GM12878 (cell line): ENCODE measurements at regions not wholly inside any gene's neighbourhood (a gene's known extent, or its start where the extent isn't known, plus 50 kb on each side); places are given as distances from the start of the nearest gene placed in this dataset.

Source experiments
- ATAC-seq: fragments of 200-7000 bp; cut with Tn5 transposase; 3 replicates; pipeline ENCODE4 v1.9.1; 2020; ENCODE audit warnings: mild to moderate bottlenecking, moderate library complexity
- BruUV-seq: library from RNA; stranded (reverse); fragments of 400-500 nt; replicated peaks from 2 replicates; lab custom pipeline; 2021; lab: Mats Ljungman, UMichigan
- CTCF ChIA-PET: fragments of 300-600 bp; sonication (Branson Sonifier 250); formaldehyde crosslinking; extraction: SDS; loops from one replicate; lab custom pipeline; 2021; ENCODE audit warnings: inconsistent platforms; lab: Yijun Ruan, JAX
- POLR2A ChIA-PET: fragments of 350-600 bp; formaldehyde crosslinking; extraction: SDS; loops from one replicate; lab custom pipeline; 2021; ENCODE audit warnings: inconsistent platforms; lab: Charles Lee
- RAD21 ChIA-PET: fragments of 300-600 bp; sonication (Branson Sonifier 250); formaldehyde crosslinking; loops from one replicate; lab custom pipeline; 2023; ENCODE audit warnings: antibody characterized with exemption; ENCODE audit not compliant: unreplicated experiment; lab: Charles Lee
- SMC1A ChIA-PET: fragments of 300-600 bp; sonication (Branson Sonifier 250); formaldehyde crosslinking; loops from one replicate; lab custom pipeline; 2023; ENCODE audit not compliant: unreplicated experiment, uncharacterized antibody; lab: Charles Lee
- DNase-seq: peaks from one replicate; pipeline ENCODE4 v3.0.0-alpha.2; 2011; ENCODE audit warnings: low read depth, low spot score
- FAIRE-seq: peaks from 3 replicates; lab custom pipeline; 2011; peaks lifted over from hg19 to GRCh38; lab: Jason Lieb, UNC
- H2AFZ ChIP-seq: 2 replicates; pipeline ENCODE4 v1.6.0; 2011; ENCODE audit warnings: low read depth, low read length, control low read depth; ENCODE audit not compliant: control insufficient read depth
- H3K27ac ChIP-seq: 2 replicates; pipeline ENCODE4 v1.5.1; 2011; ENCODE audit warnings: control low read depth; ENCODE audit not compliant: control insufficient read depth, insufficient read depth
- H3K27me3 ChIP-seq, 2 experiments: replicated peaks in 1 of 2; 2 replicates each; pipeline versions ENCODE4 v1.6.0 to v1.6.1; 2011; ENCODE audit warnings: low read length in 1 of 2; ENCODE audit not compliant: control insufficient read depth in 2 of 2, insufficient read depth in 2 of 2
- H3K36me3 ChIP-seq, 2 experiments: 2 replicates each; pipeline ENCODE4 v1.5.1; 2011; ENCODE audit warnings: low read length in 1 of 2; ENCODE audit not compliant: control insufficient read depth in 2 of 2, insufficient read depth in 2 of 2
- H3K4me1 ChIP-seq: 2 replicates; pipeline ENCODE4 v1.6.1; 2011; ENCODE audit warnings: mild to moderate bottlenecking, low read length, moderate library complexity, mixed read lengths; ENCODE audit not compliant: control insufficient read depth, insufficient read depth
- H3K4me2 ChIP-seq: 2 replicates; pipeline ENCODE4 v1.6.0; 2011; ENCODE audit warnings: control low read depth; ENCODE audit not compliant: control insufficient read depth, insufficient read depth
- H3K4me3 ChIP-seq: fragments of 200-600 bp; sonication (generic); 2 replicates; pipeline ENCODE4 v1.5.1; 2016
- H3K79me2 ChIP-seq: 2 replicates; pipeline ENCODE4 v1.6.0; 2011; ENCODE audit warnings: low read length; ENCODE audit not compliant: control insufficient read depth, insufficient read depth
- H3K9ac ChIP-seq: 2 replicates; pipeline ENCODE4 v1.8.0; 2011; ENCODE audit warnings: low read length, control low read depth, mixed read lengths; ENCODE audit not compliant: control insufficient read depth, insufficient read depth
- H3K9me3 ChIP-seq: replicated peaks from 3 replicates; pipeline ENCODE4 v1.5.1; 2011; ENCODE audit warnings: mild to moderate bottlenecking, low read length; ENCODE audit not compliant: control insufficient read depth, insufficient read depth
- H4K20me1 ChIP-seq: 2 replicates; pipeline ENCODE4 v1.6.0; 2011; ENCODE audit not compliant: control insufficient read depth, insufficient read depth
- CEBPZ ChIP-seq: fragments of 150-350 bp; IDR thresholded peaks from 2 replicates; pipeline ENCODE4 v1.6.1; 2016; ENCODE audit warnings: low read depth, low read length
- CREB1 ChIP-seq: IDR thresholded peaks from 2 replicates; pipeline ENCODE4 v1.6.1; 2012; ENCODE audit warnings: low read depth, mild to moderate bottlenecking, inconsistent platforms
- CREM ChIP-seq: IDR thresholded peaks from 2 replicates; pipeline ENCODE4 v1.6.1; 2014; ENCODE audit warnings: antibody characterized with exemption, low read depth
- ELK1 ChIP-seq: IDR thresholded peaks from 2 replicates; pipeline ENCODE4 v1.6.1; 2012; ENCODE audit warnings: low read depth, low read length, improper control_type of control experiment
- KDM1A ChIP-seq: fragments of 200-600 bp; sonication (generic); IDR thresholded peaks from 2 replicates; pipeline ENCODE4 v1.6.1; 2016; ENCODE audit warnings: borderline replicate concordance
- NFYB ChIP-seq: IDR thresholded peaks from 2 replicates; pipeline ENCODE4 v1.6.1; 2011; ENCODE audit warnings: low read depth, mild to moderate bottlenecking, low read length, improper control_type of control experiment, moderate library complexity; ENCODE audit not compliant: insufficient read depth
- NRF1 ChIP-seq: conservative IDR thresholded peaks from 2 replicates; pipeline ENCODE4 v1.6.1; 2011; ENCODE audit warnings: mild to moderate bottlenecking, low read depth, low read length, improper control_type of control experiment
- POLR2A ChIP-seq: IDR thresholded peaks from 2 replicates; pipeline ENCODE4 v1.6.1; 2011; ENCODE audit warnings: low read depth, mild to moderate bottlenecking, low read length
- POLR2AphosphoS5 ChIP-seq: IDR thresholded peaks from 2 replicates; pipeline ENCODE4 v1.6.1; 2011; ENCODE audit warnings: mild to moderate bottlenecking, low read length, inconsistent platforms
- PRDM15 ChIP-seq: fragments of 450-650 bp; formaldehyde crosslinking; IDR thresholded peaks from 2 replicates; pipeline ENCODE4 v1.4.0; 2020; ENCODE audit warnings: mild to moderate bottlenecking, moderate library complexity
- REST ChIP-seq: IDR thresholded peaks from 2 replicates; pipeline ENCODE4 v1.6.1; 2012; ENCODE audit warnings: mild to moderate bottlenecking, low read depth, low read length
- ZNF24 ChIP-seq: fragments of 450-650 bp; IDR thresholded peaks from 2 replicates; pipeline ENCODE4 v1.6.1; 2017; ENCODE audit warnings: antibody characterized with exemption, mild to moderate bottlenecking
- ZNF622 ChIP-seq: fragments of 450-650 bp; IDR thresholded peaks from 2 replicates; pipeline ENCODE4 v1.6.1; 2017; ENCODE audit warnings: mild to moderate bottlenecking, inconsistent platforms
- WGBS: methylation state at CpG from one replicate; pipeline ENCODE4 v1.1.6; 2016; ENCODE audit warnings: low lambda C conversion rate; ENCODE audit not compliant: insufficient replicate concordance, insufficient coverage; ENCODE audit errors: missing lambda C conversion rate; 5-methylcytosine and 5-hydroxymethylcytosine counted together
- in situ Hi-C: fragments of 300-500 bp; cut with MboI; formaldehyde crosslinking; loops from 9 replicates; pipeline ENCODE4 v1.14.3; 2018; ENCODE audit warnings: mixed read lengths
- intact Hi-C: fragments of 100-400 bp; cut with micrococcal nuclease; formaldehyde crosslinking; loops from one replicate; pipeline ENCODE4 v1.14.2; 2022; ENCODE audit not compliant: unreplicated experiment

GRCh38 chr3:106931904-106932303 is 445.3 kb upstream of the CCDC54 start:
- Histone ChIP-seq H3K4me2 (no peak overlapping the region), H3K9ac (no peak overlapping the region), H3K4me1 (no peaks in the 10 kb centered on the region), H2AFZ (no peak overlapping the region), H4K20me1 (no peaks in the 10 kb centered on the region), H3K4me3 (no peak overlapping the region), H3K9me3 (no peaks in the 10 kb centered on the region), H3K27ac (no peak overlapping the region), H3K79me2 (no peaks in the 10 kb centered on the region), H3K36me3 (no peaks in the 10 kb centered on the region), H3K27me3 (no peaks in the 10 kb centered on the region)
- FAIRE-seq, result no peak
- ChIA-PET RAD21 (no interaction called here), SMC1A (no interaction called here), CTCF (no interaction called here), POLR2A (interaction anchor here (0.6 kb wide), 1 partner anchor 149 kb away, joined by 4 read pairs; no protein-coding TSS in a partner anchor)
- BruUV-seq, result no TSS peak
- 33% methylated on average over 1 of the region's 1 CpG for WGBS
- no peak for TF ChIP-seq NFYB
- TF ChIP-seq ZNF24, result no peak
- no peak for TF ChIP-seq CREM
- TF ChIP-seq ZNF622, result no peak
- no peak for TF ChIP-seq POLR2AphosphoS5
- TF ChIP-seq CREB1, result no peak
- no peak for TF ChIP-seq ELK1
- TF ChIP-seq KDM1A, result no peak
- TF ChIP-seq POLR2A, result no peak
- no peak for TF ChIP-seq CEBPZ
- TF ChIP-seq REST, result no peak
- TF ChIP-seq NRF1, result no peak
- no peak for TF ChIP-seq PRDM15
- ATAC-seq, result no peak
- in situ Hi-C loops (no loop called here), intact Hi-C loops (no loop called here)
- DNase-seq, result no peak
